ENCODE measurements at regions not wholly inside any gene's neighbourhood (a gene's known extent, or its start where the extent isn't known, plus 50 kb on each side); places are given as distances from the start of the nearest gene placed in this dataset.

DNA sequence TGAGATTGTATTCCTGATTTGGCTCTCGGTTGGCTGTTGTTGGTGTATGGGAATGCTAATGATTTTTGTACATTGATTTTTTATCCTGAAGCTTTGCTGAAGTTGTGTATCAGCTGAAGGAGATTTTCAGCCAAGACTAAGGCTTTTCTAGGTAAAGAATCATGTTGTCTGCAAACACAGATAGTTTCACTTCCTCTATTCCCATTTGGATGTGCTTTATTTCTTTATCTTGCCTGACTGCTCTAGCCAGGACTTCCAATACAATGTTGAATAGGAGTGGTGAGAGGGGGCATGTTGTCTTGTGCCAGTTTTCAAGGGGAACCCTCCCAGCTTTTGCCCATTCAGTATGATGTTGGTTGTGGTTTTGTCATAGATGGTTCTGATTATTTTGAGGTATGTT, 90.4 kb downstream of the CYP26B1 start:
- TF ChIP-seq, protein P1, sequence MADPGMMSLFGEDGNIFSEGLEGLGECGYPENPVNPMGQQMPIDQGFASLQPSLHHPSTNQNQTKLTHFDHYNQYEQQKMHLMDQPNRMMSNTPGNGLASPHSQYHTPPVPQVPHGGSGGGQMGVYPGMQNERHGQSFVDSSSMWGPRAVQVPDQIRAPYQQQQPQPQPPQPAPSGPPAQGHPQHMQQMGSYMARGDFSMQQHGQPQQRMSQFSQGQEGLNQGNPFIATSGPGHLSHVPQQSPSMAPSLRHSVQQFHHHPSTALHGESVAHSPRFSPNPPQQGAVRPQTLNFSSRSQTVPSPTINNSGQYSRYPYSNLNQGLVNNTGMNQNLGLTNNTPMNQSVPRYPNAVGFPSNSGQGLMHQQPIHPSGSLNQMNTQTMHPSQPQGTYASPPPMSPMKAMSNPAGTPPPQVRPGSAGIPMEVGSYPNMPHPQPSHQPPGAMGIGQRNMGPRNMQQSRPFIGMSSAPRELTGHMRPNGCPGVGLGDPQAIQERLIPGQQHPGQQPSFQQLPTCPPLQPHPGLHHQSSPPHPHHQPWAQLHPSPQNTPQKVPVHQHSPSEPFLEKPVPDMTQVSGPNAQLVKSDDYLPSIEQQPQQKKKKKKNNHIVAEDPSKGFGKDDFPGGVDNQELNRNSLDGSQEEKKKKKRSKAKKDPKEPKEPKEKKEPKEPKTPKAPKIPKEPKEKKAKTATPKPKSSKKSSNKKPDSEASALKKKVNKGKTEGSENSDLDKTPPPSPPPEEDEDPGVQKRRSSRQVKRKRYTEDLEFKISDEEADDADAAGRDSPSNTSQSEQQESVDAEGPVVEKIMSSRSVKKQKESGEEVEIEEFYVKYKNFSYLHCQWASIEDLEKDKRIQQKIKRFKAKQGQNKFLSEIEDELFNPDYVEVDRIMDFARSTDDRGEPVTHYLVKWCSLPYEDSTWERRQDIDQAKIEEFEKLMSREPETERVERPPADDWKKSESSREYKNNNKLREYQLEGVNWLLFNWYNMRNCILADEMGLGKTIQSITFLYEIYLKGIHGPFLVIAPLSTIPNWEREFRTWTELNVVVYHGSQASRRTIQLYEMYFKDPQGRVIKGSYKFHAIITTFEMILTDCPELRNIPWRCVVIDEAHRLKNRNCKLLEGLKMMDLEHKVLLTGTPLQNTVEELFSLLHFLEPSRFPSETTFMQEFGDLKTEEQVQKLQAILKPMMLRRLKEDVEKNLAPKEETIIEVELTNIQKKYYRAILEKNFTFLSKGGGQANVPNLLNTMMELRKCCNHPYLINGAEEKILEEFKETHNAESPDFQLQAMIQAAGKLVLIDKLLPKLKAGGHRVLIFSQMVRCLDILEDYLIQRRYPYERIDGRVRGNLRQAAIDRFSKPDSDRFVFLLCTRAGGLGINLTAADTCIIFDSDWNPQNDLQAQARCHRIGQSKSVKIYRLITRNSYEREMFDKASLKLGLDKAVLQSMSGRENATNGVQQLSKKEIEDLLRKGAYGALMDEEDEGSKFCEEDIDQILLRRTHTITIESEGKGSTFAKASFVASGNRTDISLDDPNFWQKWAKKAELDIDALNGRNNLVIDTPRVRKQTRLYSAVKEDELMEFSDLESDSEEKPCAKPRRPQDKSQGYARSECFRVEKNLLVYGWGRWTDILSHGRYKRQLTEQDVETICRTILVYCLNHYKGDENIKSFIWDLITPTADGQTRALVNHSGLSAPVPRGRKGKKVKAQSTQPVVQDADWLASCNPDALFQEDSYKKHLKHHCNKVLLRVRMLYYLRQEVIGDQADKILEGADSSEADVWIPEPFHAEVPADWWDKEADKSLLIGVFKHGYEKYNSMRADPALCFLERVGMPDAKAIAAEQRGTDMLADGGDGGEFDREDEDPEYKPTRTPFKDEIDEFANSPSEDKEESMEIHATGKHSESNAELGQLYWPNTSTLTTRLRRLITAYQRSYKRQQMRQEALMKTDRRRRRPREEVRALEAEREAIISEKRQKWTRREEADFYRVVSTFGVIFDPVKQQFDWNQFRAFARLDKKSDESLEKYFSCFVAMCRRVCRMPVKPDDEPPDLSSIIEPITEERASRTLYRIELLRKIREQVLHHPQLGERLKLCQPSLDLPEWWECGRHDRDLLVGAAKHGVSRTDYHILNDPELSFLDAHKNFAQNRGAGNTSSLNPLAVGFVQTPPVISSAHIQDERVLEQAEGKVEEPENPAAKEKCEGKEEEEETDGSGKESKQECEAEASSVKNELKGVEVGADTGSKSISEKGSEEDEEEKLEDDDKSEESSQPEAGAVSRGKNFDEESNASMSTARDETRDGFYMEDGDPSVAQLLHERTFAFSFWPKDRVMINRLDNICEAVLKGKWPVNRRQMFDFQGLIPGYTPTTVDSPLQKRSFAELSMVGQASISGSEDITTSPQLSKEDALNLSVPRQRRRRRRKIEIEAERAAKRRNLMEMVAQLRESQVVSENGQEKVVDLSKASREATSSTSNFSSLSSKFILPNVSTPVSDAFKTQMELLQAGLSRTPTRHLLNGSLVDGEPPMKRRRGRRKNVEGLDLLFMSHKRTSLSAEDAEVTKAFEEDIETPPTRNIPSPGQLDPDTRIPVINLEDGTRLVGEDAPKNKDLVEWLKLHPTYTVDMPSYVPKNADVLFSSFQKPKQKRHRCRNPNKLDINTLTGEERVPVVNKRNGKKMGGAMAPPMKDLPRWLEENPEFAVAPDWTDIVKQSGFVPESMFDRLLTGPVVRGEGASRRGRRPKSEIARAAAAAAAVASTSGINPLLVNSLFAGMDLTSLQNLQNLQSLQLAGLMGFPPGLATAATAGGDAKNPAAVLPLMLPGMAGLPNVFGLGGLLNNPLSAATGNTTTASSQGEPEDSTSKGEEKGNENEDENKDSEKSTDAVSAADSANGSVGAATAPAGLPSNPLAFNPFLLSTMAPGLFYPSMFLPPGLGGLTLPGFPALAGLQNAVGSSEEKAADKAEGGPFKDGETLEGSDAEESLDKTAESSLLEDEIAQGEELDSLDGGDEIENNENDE (IDR thresholded peaks at IDR 0.05; ENCODE audit: insufficient replicate concordance, low read length): no peak
- TF ChIP-seq, protein P2, sequence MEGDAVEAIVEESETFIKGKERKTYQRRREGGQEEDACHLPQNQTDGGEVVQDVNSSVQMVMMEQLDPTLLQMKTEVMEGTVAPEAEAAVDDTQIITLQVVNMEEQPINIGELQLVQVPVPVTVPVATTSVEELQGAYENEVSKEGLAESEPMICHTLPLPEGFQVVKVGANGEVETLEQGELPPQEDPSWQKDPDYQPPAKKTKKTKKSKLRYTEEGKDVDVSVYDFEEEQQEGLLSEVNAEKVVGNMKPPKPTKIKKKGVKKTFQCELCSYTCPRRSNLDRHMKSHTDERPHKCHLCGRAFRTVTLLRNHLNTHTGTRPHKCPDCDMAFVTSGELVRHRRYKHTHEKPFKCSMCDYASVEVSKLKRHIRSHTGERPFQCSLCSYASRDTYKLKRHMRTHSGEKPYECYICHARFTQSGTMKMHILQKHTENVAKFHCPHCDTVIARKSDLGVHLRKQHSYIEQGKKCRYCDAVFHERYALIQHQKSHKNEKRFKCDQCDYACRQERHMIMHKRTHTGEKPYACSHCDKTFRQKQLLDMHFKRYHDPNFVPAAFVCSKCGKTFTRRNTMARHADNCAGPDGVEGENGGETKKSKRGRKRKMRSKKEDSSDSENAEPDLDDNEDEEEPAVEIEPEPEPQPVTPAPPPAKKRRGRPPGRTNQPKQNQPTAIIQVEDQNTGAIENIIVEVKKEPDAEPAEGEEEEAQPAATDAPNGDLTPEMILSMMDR (IDR thresholded peaks at IDR 0.05; ENCODE audit: control extremely low read depth in 1 of 3, insufficient read depth in 1 of 3, low read depth in 1 of 3, low read length in 3 of 3): no peak
- TF ChIP-seq EP300 (IDR thresholded peaks at IDR 0.05; ENCODE audit: borderline replicate concordance in 1 of 2, low read depth in 2 of 2, low read length in 2 of 2) (no peak), TAF1 (IDR thresholded peaks at IDR 0.05; ENCODE audit: low read depth, low read length) (no peak), TBP (IDR thresholded peaks at IDR 0.05; ENCODE audit: low read depth, low read length) (no peak), SP2 (IDR thresholded peaks at IDR 0.05; ENCODE audit: low read length) (no peak), RBBP5 (IDR thresholded peaks at IDR 0.05; ENCODE audit: borderline replicate concordance, low read depth, low read length) (no peak), RNF2 (IDR thresholded peaks at IDR 0.05; ENCODE audit: borderline replicate concordance, low read depth, low read length, missing control alignments, poor library complexity, severe bottlenecking) (no peak)
